Esophagus muscularis mucosa (tissue), 4 donors: ENCODE measurements at regions not wholly inside any gene's neighbourhood (a gene's known extent, or its start where the extent isn't known, plus 50 kb on each side); places are given as distances from the start of the nearest gene placed in this dataset.

Source experiments
- CTCF ChIP-seq, 3 experiments: fragments of 200-600 bp in 2 of 3; fragments of 450-650 bp in 1 of 3; sonication (generic) in 2 of 3; IDR thresholded peaks; one replicate each; pipeline ENCODE4 v1.5.1; 2017 to 2019; ENCODE audit warnings: antibody characterized with exemption in 3 of 3, mild to moderate bottlenecking in 2 of 3, moderate library complexity in 1 of 3
- EP300 ChIP-seq: sonication (generic); formaldehyde crosslinking; IDR thresholded peaks from one replicate; pipeline ENCODE4 v1.6.1; 2017; ENCODE audit warnings: antibody characterized with exemption
- POLR2A ChIP-seq: fragments of 450-650 bp; IDR thresholded peaks from one replicate; pipeline ENCODE4 v1.6.1; 2017; ENCODE audit warnings: antibody characterized with exemption, moderate library complexity, mild to moderate bottlenecking, low read depth
- POLR2AphosphoS5 ChIP-seq, 2 donors: sonication (generic); formaldehyde crosslinking; IDR thresholded peaks; one replicate each; pipeline ENCODE4 v1.6.1; 2017; ENCODE audit warnings: antibody characterized with exemption in 2 of 2

DNA sequence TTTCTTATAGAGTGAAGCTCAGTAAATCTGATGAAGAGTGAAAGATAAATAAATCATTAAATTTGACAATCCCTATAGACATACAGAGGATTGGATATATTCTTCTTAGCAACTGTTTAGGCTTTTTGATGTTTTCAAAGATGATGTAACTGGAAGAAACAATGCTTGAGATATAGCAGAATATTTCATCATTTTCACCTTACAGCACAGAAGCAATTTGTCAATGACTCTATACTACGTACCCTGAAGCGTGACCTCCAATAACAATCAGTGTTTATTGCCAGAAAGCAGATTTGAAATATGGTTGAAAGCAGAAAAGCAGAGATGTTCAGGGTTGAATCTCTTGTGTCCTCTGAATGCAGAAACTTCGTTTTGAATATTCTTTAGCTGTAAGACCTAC is 228.4 kb downstream of the DTHD1 start:
- TF ChIP-seq CTCF (IDR thresholded peaks at IDR 0.05) (no peak), POLR2A (no peak), EP300 (no peak), POLR2AphosphoS5 (IDR thresholded peaks at IDR 0.05) (no peak)
